ENCODE measurements at regions not wholly inside any gene's neighbourhood (a gene's known extent, or its start where the extent isn't known, plus 50 kb on each side); places are given as distances from the start of the nearest gene placed in this dataset.

DNA sequence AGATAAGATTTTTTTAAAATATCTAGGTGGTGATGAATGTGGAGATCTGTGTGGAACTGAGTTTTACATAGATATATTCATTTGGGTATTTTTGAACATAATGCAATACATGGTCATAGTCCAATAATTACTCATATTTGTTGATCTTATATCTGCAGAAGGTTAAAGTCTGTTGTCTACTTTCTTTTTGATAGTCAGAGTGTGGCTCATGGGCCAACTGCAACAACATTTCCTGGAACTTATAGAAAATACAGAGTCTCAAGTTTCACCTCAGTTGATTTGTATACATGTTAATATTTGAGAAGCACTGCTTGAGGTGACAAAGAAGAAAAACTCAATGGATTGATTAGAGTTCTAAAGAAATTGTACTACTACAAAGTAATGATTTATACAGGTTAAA is 408.4 kb downstream of the ARAP2 start:
- no peak for ATAC-seq
- no peak for DNase-seq (ENCODE audit: missing footprints)
- intact Hi-C loops (cut with DNase I): no loop called here

DNA sequence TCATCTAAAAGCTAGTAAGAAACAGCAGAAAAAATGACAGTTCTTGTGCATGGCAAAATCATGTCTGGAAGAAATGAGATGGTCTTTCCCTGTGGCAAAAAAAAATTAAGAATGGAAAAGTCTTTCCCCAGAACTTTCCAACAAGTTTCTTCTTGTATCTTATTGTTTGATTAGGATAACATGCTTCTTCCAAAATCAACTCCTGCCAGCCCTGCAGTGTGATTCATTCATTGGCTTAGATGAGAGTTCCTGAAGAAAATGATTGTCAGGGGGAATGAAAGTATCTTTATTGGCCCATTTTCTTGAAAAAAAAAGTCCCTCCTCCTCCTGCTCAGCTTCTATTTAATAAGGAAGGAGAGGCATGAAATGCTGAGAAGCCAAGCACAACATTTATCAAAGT is 407.7 kb downstream of the ARAP2 start:
- DNase-seq (ENCODE audit: missing footprints): no peak
- intact Hi-C loops (cut with DNase I): no loop called here
- no peak for ATAC-seq

DNA sequence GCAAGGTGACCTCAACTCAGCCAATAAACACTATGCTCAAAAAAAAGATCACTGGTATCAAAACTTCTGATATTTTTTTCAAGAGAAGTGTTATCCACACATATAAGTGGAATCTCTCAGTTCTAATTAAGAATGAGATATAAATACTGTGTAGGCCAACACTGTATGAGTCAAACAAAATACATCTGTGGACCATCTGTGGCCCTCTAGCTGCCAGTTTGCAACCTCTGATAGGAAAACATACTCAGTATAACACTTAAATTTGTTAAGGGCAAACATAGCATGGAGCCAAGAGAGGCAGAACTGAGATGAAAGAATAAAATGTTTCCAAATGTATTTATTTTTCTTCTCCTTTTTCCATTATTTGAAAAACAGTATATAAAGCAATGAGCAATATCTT is 377.3 kb downstream of the ARAP2 start:
- no peak for ATAC-seq
- no peak for DNase-seq (ENCODE audit: missing footprints)
- intact Hi-C loops (cut with DNase I): no loop called here

DNA sequence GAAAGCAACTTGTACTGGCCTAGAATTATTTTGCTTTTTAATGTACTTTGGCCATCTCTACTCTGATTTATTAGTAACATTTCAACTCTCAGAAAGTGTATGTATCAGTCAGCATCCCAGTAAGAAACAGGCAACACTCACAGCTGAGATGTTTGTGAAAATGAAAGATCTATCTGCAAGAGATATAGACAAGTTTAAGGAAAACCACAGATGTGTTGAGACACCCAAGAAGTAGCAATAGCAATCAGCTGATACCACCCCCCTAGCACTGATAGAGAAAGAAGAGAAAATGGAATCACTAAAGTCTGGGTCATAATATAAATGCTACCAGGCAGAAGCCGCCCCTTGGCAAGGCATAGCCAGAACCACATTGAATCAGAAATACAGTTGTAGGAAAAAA is 372.0 kb downstream of the ARAP2 start:
- ATAC-seq: no peak
- intact Hi-C loops (cut with DNase I): no loop called here
- DNase-seq (ENCODE audit: missing footprints): no peak

DNA sequence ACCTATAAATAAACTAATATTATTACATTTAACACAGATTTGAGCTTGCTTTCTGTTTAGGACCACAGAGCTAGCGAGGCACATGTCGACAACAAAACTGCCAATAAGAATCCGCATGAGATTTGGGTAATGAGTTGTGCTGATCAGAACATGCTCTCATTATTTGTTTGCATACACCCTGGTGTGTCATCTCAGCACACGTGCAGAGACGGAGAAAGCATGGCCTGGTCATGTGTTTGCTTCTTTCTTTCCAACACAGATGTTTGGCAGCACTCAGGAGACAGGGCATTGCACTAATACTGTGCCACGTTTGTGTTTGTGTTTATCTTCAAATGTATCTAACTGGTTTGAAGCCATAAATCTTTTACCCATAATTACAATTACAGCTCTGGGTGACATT is 364.8 kb downstream of the ARAP2 start:
- intact Hi-C loops (cut with DNase I): no loop called here
- DNase-seq (ENCODE audit: missing footprints): no peak
- ATAC-seq: no peak

DNA sequence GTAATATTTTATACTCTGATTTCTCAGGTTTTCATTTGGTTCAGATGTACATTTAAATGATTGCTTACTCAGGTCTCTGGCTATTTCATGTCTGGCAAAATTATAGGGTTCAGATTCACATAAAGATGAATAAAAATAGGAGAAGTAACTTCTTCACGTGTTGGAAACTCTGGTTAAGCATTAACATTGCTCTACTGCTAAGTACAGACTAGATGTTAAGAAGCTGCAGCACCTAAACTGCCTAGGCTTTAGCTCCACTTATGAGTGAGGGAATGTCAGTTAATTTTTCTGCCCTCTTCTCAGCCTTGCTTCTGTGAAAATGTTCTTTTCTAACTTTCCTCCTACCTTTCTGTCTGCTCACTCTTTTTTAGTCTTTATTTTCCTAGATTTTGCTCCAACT is 361.2 kb downstream of the ARAP2 start:
- ATAC-seq (no peak), DNase-seq (ENCODE audit: missing footprints) (no peak)
- intact Hi-C loops (cut with DNase I): no loop called here

DNA sequence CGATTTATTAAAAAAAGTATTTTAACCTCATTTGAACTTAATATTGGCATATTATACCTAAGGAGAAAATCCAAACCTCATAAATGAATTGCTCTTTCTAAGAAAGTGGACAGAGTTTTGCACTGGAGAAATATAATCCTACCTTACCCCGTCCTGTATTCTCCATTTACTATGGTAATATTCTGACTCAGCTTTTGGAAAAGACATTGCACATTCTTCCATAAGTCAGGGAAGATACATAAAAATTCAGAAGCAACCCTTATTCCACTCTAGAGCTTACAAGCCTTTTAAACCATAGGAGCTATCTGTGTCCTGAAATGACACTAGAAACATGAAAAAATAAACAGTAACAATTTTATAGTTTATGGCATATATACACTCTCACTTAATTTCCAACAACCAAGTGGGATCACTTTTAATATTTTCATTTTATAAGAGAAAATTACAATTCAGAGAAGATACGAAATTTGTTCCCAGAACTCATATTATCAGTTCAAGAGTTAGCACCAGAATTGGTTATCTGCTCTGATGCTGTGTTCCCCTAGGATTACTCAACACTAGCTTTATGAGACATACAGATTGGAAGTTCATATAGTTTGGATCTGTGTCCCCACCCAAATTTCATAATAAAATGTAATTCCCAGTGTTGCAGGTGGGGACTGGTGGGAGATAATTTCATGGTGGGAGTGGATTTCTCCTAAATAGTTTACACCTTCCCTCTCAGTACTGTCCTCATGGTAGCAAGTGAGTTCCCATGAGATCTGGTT is 359.4 kb downstream of the ARAP2 start:
- intact Hi-C loops (cut with DNase I): no loop called here
- ATAC-seq (no peak), DNase-seq (ENCODE audit: missing footprints) (no peak)

DNA sequence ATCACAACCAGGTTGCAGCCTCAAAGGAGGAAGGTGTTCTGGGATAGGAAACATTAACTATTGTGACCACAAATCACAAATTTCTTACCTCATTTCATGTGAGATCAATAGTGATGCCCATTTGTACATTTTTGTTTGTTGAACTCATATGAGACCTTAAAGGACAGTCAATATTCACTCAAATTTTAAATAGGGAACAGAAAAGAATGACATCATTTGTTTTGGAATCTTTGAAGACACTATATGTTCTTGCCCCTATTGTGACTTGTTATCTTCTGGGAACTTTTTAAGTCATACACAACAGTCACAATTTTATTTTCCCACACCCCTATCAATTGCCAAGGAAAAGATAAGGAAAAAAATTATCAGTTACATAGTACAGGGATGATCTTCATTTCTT is 346.5 kb downstream of the ARAP2 start:
- intact Hi-C loops (cut with DNase I): no loop called here
- DNase-seq (ENCODE audit: missing footprints) (no peak), ATAC-seq (no peak)

DNA sequence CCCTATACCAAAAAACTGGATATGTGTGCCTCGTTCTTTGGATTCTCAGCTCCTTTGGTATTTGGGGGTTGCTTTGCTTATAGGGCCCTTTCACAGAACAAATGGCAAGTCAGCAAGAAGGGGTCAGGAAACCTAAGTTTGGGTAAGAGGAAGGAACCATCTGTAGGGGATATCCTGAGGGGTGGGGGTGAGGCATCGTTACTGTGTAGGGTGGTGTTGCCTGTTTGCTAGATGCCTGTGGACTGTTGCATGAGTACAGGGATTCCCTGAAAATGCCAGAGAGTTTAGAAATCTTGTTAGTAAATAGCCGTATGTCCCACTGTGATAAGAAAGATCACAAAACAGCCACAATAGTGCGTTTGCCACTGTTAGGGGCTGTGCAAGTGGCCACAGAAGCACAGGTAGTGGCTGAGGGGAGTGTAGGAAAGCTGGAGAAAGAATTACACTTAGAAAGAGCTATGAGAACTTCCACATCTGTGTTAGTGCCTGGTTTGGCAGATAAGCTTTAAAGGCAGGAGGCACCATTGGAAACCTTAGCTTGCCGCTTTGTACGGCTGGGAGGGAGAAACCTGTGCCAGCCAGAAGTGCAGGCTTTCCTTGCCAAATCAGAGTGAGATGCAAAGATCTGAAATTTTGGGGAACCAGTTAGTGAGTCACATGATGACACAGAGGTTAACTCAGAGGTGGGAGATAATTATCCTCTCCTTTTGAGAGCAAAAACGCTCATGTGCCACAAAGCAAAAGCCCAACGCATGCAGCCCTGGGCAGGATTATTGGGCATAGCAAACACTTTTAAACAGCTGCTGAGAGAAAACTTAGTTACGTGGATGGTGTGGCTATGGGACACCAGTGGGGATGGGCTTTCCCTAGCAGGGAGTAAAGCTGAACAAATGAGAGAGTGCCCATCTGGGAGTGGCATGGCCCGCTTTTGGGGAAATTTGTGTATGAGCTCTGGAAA is 343.7 kb downstream of the ARAP2 start:
- DNase-seq (ENCODE audit: missing footprints): no peak
- no peak for ATAC-seq
- intact Hi-C loops (cut with DNase I): no loop called here

DNA sequence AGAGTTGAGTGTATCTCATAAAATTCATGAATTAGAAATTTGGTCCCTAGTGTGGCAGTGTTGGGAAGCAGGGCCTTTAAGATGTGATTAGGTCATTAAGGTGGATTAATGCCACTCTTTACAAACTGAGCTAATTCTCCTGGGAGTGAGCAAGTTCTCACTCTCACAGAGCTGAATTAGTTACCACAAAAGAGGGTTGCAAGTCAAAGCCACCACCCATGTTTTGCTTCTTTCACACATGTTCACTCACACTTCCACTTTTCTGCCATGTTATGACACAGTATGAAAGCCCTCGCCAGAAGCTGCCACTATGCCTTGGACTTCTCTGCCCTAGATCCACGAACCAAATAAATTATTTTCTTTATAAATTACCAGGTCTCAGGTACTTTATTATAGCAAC is 332.1 kb downstream of the ARAP2 start:
- intact Hi-C loops (cut with DNase I): no loop called here
- ATAC-seq (no peak), DNase-seq (ENCODE audit: missing footprints) (no peak)

DNA sequence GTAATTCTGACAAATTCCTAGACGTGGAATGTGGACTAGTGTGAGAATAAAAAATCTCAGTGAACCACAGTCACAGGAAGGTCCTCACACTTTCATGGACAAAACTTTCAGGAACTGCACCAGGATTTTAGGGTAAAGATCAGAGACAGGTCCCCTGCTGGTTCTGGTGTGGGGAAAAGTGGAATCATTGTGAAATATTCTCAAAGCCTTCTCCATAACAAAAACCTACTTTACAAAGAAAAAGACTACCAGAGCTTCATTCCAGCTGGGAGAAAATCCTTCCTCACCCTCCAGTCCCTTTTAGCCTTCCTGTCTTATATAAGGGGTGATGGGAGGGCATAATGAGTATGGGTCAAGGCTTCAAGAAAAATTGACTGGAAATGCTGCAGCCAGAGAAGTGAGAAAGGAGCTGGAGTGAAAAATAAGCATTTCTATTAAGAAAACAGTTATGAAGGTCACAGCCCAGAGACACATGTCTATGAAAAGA is 325.8 kb downstream of the ARAP2 start:
- no peak for ATAC-seq
- no peak for DNase-seq (ENCODE audit: missing footprints)
- intact Hi-C loops (cut with DNase I): no loop called here

DNA sequence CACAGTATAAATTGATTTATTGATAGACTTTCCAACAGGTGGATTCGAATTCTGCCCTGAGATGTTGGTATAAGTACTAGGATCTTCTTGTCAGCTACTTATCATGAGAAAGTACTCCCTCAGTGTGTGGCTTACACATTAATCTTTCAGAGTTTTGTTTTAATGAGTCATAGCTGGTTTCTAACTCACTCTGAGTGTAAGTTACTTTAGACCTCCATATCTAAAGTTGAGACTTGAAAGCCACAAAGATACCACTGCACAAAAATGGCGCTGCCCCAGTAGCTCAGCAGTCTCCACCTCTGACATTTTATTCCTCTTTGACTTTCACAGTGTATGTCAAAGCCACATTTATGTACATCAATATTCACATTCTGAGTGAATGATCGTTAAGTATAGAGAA is 318.5 kb downstream of the ARAP2 start:
- DNase-seq (ENCODE audit: missing footprints): no peak
- intact Hi-C loops (cut with DNase I): no loop called here
- ATAC-seq: no peak

DNA sequence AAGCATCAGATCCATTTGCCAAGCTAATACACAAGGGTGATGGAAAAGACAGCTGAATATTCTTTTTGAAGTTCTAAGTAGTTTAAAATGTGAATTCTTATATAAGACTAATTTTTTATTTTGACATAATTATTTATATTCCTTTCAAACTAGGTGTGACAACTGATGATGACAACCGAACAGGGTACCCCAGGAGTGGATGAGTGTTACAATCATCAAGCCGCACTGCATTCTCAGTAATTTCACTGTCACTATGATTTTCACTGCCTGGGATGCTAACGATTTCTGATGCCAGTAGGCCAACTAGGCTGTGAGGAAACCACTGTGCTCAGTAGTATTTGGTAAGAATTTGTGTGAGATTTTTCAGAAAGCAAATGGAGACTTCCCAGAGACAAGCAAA is 317.5 kb downstream of the ARAP2 start:
- intact Hi-C loops (cut with DNase I): no loop called here
- DNase-seq (ENCODE audit: missing footprints) (no peak), ATAC-seq (no peak)

DNA sequence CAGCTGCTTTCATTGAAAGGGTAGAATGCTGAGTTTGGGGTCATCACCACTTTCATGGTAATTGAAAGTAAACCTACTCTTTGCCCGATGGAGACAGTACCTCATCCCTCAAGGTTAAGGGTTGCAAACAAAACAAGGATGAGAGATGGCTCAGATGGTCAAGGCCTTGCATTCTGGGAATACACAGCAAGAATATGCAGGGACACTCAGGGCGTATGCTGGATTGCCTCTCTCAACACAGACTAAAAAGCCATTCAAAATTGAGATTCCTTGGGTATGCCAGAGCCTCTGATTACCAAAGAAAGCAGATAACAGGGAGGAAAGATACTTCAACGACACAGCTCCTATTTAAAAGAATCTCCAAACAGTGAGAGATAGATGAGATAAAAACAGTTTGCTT is 310.4 kb downstream of the ARAP2 start:
- intact Hi-C loops (cut with DNase I): no loop called here
- no peak for ATAC-seq
- DNase-seq (ENCODE audit: missing footprints): no peak

DNA sequence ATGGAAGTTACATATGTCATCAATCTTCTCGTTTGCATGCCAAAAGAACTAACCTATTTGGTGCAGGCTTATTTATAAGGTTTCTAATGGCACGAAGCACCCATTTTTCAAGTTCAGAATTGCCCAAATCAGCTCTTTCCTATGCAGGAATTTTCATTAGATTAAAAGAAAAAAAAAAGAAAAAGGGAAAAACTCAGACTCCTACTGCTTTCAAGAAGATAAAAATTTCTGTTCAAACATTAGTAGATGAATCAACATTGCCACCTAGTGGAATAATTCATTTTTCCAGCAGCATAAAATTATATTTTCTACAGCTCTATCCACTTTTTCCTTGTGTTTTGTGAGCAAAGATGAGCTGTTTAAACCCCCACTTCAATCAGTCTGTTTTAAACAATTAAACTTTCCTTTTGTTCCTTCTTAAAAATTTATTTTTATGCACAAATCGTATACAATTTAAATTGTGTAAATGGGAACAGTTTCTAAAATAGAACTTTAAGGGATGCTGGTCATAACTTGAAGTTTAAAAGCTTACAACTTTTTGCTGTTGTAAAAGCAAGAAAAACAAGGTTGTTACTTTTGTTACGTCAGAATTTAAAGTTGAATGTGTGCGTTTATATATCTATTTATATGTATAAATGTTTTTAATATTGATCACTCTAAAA is 309.9 kb downstream of the ARAP2 start:
- DNase-seq (ENCODE audit: missing footprints): no peak
- no peak for ATAC-seq
- intact Hi-C loops (cut with DNase I): no loop called here

DNA sequence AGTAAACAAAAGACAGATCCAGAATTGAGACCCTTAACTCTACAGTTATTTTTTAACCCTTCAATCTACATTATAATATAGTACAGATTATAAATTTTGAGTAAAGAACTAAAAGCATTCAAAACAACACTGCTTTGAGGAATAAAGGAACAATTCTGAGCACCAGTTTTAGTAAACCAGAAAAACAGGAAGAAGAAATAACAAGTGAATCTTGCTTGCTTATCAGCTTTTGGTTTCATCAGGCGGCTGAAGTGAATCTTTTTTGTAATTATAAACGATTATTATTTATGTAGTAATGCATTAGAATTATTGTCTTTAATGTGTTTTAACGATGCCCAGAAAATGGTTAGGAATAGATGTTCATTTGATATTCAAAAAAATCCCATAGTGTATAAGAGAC is 305.4 kb downstream of the ARAP2 start:
- no peak for ATAC-seq

DNA sequence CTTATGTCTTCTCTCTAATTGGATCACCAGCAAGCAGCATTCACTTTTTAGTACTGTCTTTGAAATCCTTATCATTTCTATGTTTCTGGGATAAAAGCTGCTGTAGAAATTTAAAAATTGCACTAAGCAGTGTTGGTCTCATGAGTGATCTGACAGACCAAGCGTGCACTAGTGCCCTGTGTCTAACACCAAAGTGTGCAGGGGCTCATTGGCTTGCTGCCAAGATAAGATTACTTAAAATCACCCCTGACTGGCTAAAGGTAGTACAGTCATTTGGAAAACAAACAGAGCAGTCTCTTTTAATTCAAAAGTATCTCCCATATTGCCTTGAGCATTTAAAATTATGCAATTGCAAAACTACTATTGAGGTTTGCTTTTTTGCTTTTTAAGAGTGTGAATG is 304.6 kb downstream of the ARAP2 start:
- DNase-seq (ENCODE audit: missing footprints): no peak

More for the DNA sequence above, 305.4 kb downstream of the ARAP2 start:
- DNase-seq (ENCODE audit: missing footprints): no peak
- intact Hi-C loops (cut with DNase I): no loop called here

DNA sequence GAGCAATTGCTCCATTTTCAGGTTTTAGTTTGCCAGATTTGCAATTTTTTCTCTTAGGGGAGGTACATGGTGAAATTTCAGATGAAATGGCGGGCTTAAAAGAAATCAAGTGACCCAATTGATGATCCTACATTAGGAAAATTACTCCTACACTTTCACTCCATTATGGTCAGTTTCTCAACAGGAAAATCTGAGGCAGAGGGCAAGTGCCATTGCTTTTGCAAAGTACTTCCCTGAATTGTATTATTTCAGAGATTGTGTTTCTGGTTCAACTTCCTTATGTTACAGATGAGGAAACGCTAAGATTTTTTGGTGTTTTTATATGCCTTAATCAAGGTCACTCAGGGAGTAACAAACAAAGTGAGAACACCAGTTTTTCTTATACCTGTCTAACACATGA is 302.2 kb downstream of the ARAP2 start:
- intact Hi-C loops (cut with DNase I): no loop called here
- no peak for DNase-seq (ENCODE audit: missing footprints)
- ATAC-seq: no peak

More for the DNA sequence above, 304.6 kb downstream of the ARAP2 start:
- no peak for ATAC-seq
- intact Hi-C loops (cut with DNase I): no loop called here

DNA sequence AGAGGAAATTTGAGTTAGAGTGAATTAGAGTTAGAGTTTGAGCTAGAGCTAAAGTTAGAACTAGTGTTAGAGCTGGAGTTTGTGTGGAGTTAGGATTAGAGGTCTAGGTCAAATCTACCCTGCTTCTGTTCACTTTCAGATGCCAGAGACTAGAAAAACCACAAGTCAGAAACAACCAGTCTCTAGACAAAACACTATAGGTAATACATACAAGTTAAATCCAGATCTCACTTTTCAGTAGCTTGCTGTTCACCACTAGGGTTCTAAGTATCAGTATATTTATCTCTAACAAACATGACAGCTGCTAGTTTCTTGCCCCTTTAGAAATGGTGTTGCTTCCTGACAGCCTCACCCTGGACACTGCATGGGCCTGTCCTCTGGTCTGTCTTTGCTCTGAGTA is 300.7 kb downstream of the ARAP2 start:
- no peak for ATAC-seq
- intact Hi-C loops (cut with DNase I): no loop called here
- no peak for DNase-seq (ENCODE audit: missing footprints)

DNA sequence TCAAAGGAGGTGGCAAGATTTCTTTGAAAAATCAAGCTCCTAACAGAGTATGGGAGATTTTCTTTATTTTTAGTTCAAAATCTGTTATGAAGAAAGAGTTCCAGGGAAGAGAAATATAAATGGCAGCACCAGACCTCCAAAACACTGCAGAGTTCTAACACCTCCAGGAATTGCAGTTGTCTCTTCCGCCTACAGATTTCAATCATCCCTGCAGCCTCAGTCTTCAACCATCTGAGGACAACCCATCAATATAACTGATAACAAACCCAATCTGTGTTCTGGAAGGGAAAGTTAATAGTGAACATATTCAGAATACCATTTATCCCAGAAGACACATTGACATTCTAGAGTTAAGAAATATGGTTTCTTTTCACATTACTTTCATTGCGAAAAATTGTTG is 296.1 kb downstream of the ARAP2 start:
- intact Hi-C loops (cut with DNase I): no loop called here
- DNase-seq (ENCODE audit: missing footprints): no peak
- no peak for ATAC-seq
